Activated naive CD8-positive, alpha-beta T cell treated with anti-CD3 and anti-CD28 coated beads for 36 hours (primary cell): ENCODE measurements at regions not wholly inside any gene's neighbourhood (a gene's known extent, or its start where the extent isn't known, plus 50 kb on each side); places are given as distances from the start of the nearest gene placed in this dataset.
"Not testable (repeated sequence)": the region's sequence is repeated elsewhere in the genome, so short reads cannot be mapped to it uniquely, and the experiment has no call there.

Experiments
- DNase-seq: peaks from one replicate; pipeline ENCODE4 v3.0.0; 2021
- H3K27ac Mint-ChIP-seq: one replicate; pipeline ENCODE4 v1.8.0; 2022; ENCODE audit warnings: mild to moderate bottlenecking, moderate library complexity, mixed read lengths
- H3K27me3 Mint-ChIP-seq: one replicate; pipeline ENCODE4 v1.8.0; 2022; ENCODE audit warnings: mild to moderate bottlenecking, mixed read lengths
- H3K36me3 Mint-ChIP-seq: one replicate; pipeline ENCODE4 v1.8.0; 2021; ENCODE audit warnings: mild to moderate bottlenecking, mixed read lengths
- H3K4me1 Mint-ChIP-seq: one replicate; pipeline ENCODE4 v1.8.0; 2021; ENCODE audit warnings: mixed read lengths
- H3K4me3 Mint-ChIP-seq: one replicate; pipeline ENCODE4 v1.8.0; 2022; ENCODE audit warnings: mild to moderate bottlenecking, moderate library complexity, mixed read lengths
- H3K9me3 Mint-ChIP-seq: one replicate; pipeline ENCODE4 v1.8.0; 2022; ENCODE audit warnings: mixed read lengths

DNA sequence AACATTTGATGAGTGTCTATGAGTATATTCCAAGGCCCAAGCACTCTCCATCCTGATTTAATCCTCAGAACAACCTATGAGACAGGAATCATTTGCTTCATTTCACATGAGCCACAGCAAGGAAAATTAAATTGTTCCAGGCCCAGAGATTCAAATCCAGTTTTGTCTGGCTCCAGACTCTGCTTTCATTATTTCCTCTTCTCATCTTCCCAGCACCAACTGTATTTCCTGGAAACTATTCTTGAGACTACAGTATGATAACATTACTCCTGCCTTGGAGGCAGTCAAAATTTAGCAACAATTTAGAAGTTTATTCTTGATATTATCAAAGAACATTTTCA, 194.5 kb downstream of the ZNF608 start:
- Mint-ChIP-seq H3K4me1 (no peaks in the 10 kb centered on the region), H3K27me3 (peaks cover 4% of the 10 kb centered on the region), H3K4me3 (no peak overlapping the region), H3K27ac (no peak overlapping the region), H3K36me3 (no peaks in the 10 kb centered on the region), H3K9me3 (no peaks in the 10 kb centered on the region)
- DNase-seq, result no peak

DNA sequence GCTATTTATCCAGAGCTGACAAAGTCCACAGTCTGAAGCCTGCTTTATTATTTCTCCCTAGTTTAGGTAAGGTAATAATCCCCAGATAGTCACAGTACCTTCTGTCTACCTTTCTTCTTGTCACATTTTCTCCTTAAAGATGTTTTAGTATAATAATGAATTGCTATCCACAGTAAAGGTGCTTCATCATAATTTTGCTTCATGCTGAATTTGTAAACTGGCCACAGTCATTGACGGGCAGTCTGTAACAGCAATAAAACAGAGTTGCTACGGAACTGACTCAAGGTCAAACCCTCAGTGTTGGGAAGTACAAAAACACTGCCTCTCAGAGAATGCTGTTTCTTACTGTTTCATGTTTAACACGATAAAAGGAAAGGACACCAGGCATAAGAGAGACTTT, 195.7 kb downstream of the ZNF608 start:
- Mint-ChIP-seq H3K27ac (no peak overlapping the region), H3K36me3 (no peaks in the 10 kb centered on the region), H3K4me3 (no peak overlapping the region), H3K27me3 (peaks cover 4% of the 10 kb centered on the region), H3K9me3 (no peaks in the 10 kb centered on the region), H3K4me1 (no peaks in the 10 kb centered on the region)
- no peak for DNase-seq

DNA sequence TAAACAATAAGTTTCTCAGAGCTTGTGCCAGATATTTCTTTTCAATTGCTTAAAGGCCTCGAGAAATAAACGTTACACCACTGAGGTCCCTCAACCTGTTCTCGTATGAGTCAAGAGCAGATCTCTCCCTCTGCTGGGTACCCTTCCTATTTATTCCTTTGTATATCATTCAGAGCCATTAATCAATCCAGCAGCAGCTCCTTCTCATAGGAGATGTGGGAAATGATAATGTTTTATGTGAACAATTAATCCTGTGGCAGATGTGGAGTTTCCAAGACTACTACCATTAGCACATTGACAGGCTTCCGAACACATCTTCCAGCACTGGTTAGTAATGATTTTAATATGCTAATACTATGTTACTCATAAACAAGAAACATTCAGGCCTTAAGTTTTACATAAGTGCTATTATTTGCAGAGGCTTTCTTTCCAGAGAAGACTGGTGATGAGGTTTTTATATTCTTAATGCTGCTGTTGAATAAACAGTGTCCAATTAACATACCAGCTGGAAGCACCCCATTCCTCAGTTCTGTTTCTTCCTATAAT, 196.5 kb downstream of the ZNF608 start:
- H3K9me3 Mint-ChIP-seq, result no peaks in the 10 kb centered on the region
- no peaks in the 10 kb centered on the region for H3K36me3 Mint-ChIP-seq
- H3K27me3 Mint-ChIP-seq, result peaks cover 4% of the 10 kb centered on the region

DNA sequence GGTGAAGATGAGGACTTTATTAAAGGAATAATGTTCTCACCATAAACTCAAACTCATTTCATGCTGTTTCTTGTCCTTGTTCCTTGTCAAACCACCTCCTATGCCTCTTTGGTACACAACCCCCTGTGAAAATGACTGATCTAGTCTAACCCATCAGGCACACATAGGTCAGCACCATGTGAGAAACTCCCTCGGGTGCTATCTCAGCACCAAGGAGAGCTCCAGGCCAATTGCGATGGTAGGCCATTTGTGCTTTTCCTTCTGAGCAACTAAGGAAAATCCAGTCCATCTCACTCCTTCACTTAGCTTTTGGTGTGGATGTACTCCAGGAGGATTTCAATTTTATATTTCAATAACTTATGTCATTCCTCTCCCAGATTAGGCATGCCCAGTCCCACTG, 199.8 kb downstream of the ZNF608 start:
- Mint-ChIP-seq H3K9me3 (no peaks in the 10 kb centered on the region), H3K4me3 (no peak overlapping the region), H3K36me3 (no peaks in the 10 kb centered on the region), H3K4me1 (no peaks in the 10 kb centered on the region), H3K27ac (no peak overlapping the region), H3K27me3 (peaks cover 11% of the 10 kb centered on the region)
- DNase-seq, result no peak

More for the DNA sequence above, 196.5 kb downstream of the ZNF608 start:
- Mint-ChIP-seq H3K27ac (no peak overlapping the region), H3K4me1 (no peaks in the 10 kb centered on the region), H3K4me3 (no peak overlapping the region)
- DNase-seq, result no peak

DNA sequence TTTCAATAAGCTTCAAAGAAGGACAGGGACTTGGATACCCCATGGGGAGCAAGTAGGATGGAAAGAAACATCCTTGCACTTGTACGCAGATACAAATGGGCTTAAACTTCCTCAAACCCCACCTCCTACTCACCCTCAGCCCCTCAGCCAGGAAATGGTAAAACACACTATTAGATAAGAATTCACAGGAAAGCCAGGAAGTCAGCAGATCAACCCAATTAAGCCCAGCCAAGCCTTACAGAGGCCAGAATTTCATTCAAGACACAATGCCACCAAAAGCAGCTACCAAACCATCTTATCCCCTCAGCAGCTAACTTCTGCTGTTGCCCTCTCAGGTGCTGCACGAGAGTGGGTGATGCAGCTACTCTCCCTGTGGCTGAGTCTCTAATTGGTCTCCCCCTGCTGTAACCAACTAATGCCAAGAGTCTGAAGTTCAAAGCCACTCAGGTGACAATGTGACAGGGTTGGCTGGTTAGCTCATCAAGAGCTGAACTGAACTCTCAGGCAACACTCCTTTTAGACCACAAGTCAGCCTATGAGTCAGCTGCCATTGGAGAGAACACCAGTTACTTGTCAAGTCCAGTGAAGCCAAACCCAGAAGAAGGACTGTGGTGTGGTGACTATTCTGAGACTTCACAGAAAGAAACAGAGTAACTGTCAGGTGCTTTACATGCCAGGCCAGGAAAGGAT, 201.9 kb downstream of the ZNF608 start:
- H3K36me3 Mint-ChIP-seq, result no peaks in the 10 kb centered on the region
- H3K4me3 Mint-ChIP-seq, result no peak overlapping the region
- no peak for DNase-seq
- H3K27ac Mint-ChIP-seq, result no peak overlapping the region
- H3K9me3 Mint-ChIP-seq, result no peaks in the 10 kb centered on the region
- peaks cover 11% of the 10 kb centered on the region for H3K27me3 Mint-ChIP-seq
- H3K4me1 Mint-ChIP-seq, result no peaks in the 10 kb centered on the region

DNA sequence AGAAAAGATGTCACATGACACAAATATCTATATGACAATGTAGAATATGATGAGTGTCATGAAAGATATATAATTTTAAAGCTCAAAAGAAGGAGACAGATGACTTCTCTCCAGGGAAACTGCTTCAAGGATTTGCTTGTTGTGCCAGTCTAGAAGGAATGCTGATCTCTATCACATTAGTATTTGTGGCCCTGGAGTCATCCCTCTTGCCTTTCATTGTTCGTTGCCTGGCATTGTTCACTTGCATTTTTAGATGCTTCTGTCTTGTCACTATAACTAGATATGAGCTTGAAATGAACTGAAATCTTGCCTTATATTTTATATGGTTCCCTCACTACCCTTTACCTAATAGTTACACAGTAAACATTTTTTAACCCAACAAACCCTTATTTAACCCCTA, 207.5 kb downstream of the ZNF608 start:
- Mint-ChIP-seq H3K4me1 (no peaks in the 10 kb centered on the region), H3K4me3 (no peak overlapping the region), H3K9me3 (no peaks in the 10 kb centered on the region), H3K36me3 (no peaks in the 10 kb centered on the region), H3K27ac (no peak overlapping the region), H3K27me3 (peaks cover 6% of the 10 kb centered on the region)
- DNase-seq, result no peak

DNA sequence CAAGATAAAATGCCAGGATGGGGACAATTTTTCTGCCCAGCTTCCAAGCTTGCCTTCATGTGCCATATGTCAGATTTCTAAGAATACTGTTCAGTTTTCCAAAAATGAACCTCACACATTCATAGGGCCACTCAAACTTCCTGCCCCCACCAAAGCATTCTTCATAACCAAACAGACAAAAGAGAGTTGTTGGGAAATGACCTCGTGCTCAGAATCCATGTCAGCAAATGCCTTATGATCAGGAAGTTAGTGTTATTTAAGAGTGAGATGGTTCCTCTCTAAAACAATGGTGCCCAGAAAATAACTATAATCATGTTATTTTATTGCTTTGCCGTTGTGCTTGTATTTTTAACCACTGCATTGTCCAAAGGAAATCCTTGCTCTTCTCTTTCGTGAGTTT, 208.2 kb downstream of the ZNF608 start:
- H3K27me3 Mint-ChIP-seq, result peaks cover 6% of the 10 kb centered on the region
- no peaks in the 10 kb centered on the region for H3K9me3 Mint-ChIP-seq
- H3K36me3 Mint-ChIP-seq, result no peaks in the 10 kb centered on the region
- DNase-seq, result no peak
- no peaks in the 10 kb centered on the region for H3K4me1 Mint-ChIP-seq
- H3K27ac Mint-ChIP-seq, result no peak overlapping the region
- H3K4me3 Mint-ChIP-seq, result no peak overlapping the region

DNA sequence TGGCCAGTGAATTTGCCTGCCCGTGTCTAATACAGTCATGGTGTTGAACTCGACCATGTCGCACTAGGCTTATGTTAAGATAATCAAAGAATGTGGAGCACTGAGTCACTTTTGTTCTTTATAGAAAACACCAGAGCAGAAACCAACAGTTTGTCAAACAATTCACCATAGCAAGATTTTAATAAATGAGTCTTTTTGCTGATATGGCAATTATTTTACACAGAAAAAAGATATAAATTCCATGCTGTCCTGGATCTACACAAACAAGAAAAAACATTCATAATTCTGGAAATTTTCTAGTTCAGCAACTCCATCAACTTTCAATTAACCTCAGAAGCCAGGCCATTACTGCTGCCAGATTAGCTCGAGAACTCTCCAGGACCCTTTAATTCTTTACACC, 208.9 kb downstream of the ZNF608 start:
- Mint-ChIP-seq H3K27me3 (peaks cover 7% of the 10 kb centered on the region), H3K4me3 (no peak overlapping the region), H3K36me3 (no peaks in the 10 kb centered on the region), H3K4me1 (no peaks in the 10 kb centered on the region), H3K27ac (no peak overlapping the region), H3K9me3 (no peaks in the 10 kb centered on the region)
- DNase-seq, result no peak

DNA sequence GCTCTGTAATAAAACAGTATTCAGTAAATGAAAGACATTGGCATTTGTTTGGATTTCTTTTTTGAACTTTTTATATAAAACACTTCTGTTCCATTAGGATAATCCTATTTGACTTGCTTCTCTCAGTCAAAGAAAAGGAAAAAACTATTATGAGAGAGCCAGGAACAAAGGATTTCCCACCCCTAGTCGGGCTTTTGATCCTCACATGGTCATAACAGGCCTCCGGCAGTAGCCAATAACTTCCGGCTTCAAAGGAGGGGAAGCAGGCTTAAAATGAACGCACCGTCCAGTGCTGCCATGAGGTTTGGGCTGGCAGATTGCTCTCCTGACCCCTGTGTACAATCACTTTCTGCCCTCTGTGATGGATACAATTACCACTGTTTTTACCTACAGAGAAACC, 209.3 kb downstream of the ZNF608 start:
- H3K4me3 Mint-ChIP-seq, result no peak overlapping the region
- H3K27ac Mint-ChIP-seq, result no peak overlapping the region
- no peaks in the 10 kb centered on the region for H3K9me3 Mint-ChIP-seq

DNA sequence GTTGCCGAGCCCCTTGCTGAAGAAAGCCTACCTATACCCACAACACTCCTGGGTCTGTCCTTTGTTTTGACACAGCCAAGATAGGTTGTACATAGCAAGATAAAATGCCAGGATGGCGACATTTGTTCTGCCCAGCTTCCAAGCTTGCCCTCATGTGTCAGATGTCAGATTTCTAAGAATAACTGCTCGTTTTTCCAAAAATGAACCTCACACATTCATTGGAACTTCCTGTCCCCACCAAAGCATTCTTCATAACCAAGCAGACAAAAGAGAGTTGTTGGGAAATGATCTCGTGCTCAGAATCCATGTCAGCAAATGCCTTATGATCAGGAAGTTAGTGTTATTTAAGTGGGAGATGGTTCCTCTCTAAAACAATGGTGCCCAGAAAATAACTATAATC, 210.1 kb downstream of the ZNF608 start:
- no peaks in the 10 kb centered on the region for H3K9me3 Mint-ChIP-seq
- no peak for DNase-seq
- no peaks in the 10 kb centered on the region for H3K4me1 Mint-ChIP-seq
- no peaks in the 10 kb centered on the region for H3K36me3 Mint-ChIP-seq
- H3K27ac Mint-ChIP-seq, result no peak overlapping the region
- peaks cover 5% of the 10 kb centered on the region for H3K27me3 Mint-ChIP-seq
- no peak overlapping the region for H3K4me3 Mint-ChIP-seq

More for the DNA sequence above, 209.3 kb downstream of the ZNF608 start:
- Mint-ChIP-seq H3K27me3 (peaks cover 8% of the 10 kb centered on the region), H3K4me1 (no peaks in the 10 kb centered on the region), H3K36me3 (no peaks in the 10 kb centered on the region)
- DNase-seq, result no peak

DNA sequence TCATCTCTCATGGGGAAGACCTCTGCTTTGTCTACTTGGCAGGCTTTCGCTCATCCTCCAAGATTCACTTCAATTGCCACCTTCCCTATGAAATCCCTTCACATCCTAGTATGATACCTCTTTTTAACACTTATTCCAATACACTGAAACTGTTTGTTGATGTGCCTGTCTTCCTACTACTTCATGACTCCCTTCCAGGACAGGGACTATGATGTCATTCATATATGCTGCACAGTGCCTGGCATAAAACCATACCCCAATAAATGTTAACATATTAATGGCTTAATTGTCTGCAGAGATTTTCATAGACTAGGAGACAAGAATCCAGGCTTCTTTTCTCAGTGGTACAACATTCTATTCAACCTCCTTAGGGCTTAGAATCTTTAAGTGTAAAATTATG, 215.5 kb downstream of the ZNF608 start:
- peaks cover 3% of the 10 kb centered on the region for H3K9me3 Mint-ChIP-seq
- H3K4me1 Mint-ChIP-seq, result no peaks in the 10 kb centered on the region
- H3K27ac Mint-ChIP-seq, result no peak overlapping the region
- no peak overlapping the region for H3K4me3 Mint-ChIP-seq
- peaks cover 5% of the 10 kb centered on the region for H3K27me3 Mint-ChIP-seq
- H3K36me3 Mint-ChIP-seq, result no peaks in the 10 kb centered on the region
- no peak for DNase-seq

DNA sequence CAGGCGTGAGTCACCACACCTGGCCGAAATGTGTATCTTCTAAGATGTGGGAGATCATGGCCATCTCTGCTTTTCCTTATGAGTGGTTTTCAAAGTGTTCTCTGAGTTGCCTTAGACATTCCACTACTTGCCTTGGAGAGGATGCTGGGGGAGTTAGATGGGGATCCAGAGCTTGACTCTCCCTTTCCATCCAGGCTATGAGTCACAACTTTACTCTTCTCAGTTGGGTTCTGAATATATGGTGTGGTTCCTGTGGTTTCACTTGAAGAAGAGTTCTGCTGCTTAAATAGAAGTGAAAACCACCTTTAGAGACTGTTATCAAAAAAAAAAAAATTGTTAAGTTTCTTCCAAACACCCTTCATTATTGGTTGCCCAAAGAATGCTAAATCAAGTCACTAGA, 217.6 kb downstream of the ZNF608 start:
- H3K27me3 Mint-ChIP-seq, result peaks cover 11% of the 10 kb centered on the region
- DNase-seq, result no peak
- H3K9me3 Mint-ChIP-seq, result peaks cover 4% of the 10 kb centered on the region
- no peaks in the 10 kb centered on the region for H3K4me1 Mint-ChIP-seq
- no peak overlapping the region for H3K4me3 Mint-ChIP-seq
- H3K36me3 Mint-ChIP-seq, result no peaks in the 10 kb centered on the region
- H3K27ac Mint-ChIP-seq, result no peak overlapping the region

DNA sequence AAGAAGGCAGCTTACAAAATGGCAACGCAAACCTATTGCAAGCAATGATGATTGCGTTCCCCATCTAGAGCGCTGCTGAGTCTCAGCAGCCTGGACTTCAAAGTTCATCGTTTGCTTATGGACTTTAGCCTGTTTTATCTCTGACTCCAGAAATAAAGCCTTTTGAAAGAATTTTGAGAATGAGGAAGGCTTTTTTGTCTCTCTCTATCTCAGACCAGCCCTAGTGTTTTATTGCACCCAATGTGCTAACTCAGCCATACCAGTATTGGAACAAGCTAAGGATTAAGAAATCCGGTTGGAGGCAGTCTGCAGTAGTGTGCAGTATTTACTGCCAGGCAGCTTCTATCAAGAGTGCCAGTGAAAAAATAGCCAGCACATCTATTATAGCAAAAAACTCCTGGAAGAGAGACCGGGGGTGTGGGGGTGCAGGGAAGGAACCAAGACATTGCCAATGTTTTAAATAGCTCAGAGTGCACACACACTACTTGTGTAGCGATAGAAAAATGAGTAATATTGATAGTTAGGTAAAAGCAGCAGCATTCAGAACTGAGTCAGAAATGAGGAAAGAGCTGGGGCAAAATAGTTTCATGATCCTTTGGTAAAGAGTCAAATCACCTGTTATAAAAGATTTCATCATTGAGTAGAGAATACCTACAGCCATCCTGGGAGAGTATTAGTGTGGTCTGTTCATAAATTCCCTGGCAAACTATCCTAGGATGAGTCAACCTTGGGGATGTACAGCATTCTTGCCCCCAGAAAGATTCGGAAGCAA, 219.0 kb downstream of the ZNF608 start:
- Mint-ChIP-seq H3K4me1 (no peaks in the 10 kb centered on the region), H3K36me3 (no peaks in the 10 kb centered on the region), H3K4me3 (no peak overlapping the region), H3K27ac (no peak overlapping the region), H3K9me3 (peaks cover 4% of the 10 kb centered on the region), H3K27me3 (peaks cover 12% of the 10 kb centered on the region)
- DNase-seq, result no peak

DNA sequence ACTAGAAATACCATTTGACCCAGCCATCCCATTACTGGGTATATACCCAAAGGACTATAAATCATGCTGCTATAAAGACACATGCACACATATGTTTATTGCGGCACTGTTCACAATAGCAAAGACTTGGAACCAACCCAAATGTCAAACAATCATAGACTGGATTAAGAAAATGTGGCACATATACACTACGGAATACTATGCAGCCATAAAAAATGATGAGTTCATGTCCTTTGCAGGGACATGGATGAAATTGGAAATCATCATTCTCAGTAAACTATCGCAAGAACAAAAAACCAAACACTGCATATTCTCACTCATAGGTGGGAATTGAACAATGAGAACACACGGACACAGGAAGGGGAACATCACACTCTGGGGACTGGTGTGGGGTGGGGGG, 220.4 kb downstream of the ZNF608 start:
- not testable (repeated sequence) for H3K36me3 Mint-ChIP-seq, H3K9me3 Mint-ChIP-seq, H3K27ac Mint-ChIP-seq, H3K4me1 Mint-ChIP-seq, DNase-seq, H3K4me3 Mint-ChIP-seq
- H3K27me3 Mint-ChIP-seq, result peaks cover 14% of the 10 kb centered on the region

DNA sequence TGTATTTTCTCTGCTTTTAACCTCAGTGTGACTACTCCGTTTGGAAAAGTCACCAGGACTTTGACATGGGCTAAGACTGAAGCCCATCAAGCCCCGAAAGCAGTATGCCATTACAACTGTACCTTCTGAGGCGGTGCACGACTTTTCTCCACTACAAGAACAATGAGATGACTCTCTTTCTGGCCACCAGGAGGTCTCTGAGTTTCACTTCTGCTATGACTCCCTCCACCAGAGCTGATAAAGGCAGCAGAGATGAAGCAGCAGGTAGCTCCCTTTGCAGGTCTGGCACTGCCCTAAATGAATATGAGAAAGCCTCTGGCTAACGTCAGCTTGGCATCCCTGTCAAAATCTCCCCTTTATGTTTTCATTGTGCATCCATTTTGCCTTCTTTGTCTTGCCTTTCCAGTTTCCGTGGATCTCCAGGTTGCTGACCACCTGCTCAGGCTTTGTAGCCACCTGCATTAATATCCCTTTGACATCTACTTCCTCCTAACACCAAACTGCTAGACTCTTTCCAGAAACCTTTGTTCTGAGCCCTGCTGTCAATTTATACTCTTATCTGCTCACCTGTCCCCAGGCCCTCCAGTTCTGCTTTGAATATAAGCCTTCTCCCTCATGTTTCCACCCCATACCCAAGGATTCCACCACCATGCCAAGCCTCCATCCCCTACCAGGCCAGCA, 221.7 kb downstream of the ZNF608 start:
- Mint-ChIP-seq H3K4me3 (no peak overlapping the region), H3K27ac (no peak overlapping the region), H3K27me3 (peaks cover 14% of the 10 kb centered on the region), H3K9me3 (peaks cover 4% of the 10 kb centered on the region), H3K36me3 (no peaks in the 10 kb centered on the region), H3K4me1 (no peaks in the 10 kb centered on the region)
- DNase-seq, result no peak
